ENCODE measurements at regions not wholly inside any gene's neighbourhood (a gene's known extent, or its start where the extent isn't known, plus 50 kb on each side); places are given as distances from the start of the nearest gene placed in this dataset.

DNA sequence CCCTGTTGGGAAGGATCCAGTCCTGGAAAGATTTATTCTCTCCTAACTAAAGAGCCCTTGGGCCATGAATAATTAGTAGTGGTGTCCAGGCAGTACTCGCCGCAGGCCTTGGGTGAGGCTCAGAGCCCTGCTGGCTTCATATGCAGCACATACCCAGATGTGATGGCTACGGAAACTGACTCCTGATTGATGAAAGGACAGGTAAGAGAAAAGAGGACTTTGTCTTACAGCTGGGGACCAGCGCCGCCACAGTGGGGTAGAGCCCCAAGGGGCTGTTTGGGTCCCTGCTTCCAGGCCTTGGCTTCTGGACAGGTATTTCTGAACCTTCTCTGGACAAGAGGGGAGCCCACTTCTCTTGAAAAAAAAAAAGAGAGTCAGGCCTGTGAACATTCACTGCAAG is 1680.8 kb downstream of the EFNB2 start:
- intact Hi-C loops (cut with DNase I; ENCODE audit: low total_unique reads), result no loop called here
- DNase-seq, result no peak

DNA sequence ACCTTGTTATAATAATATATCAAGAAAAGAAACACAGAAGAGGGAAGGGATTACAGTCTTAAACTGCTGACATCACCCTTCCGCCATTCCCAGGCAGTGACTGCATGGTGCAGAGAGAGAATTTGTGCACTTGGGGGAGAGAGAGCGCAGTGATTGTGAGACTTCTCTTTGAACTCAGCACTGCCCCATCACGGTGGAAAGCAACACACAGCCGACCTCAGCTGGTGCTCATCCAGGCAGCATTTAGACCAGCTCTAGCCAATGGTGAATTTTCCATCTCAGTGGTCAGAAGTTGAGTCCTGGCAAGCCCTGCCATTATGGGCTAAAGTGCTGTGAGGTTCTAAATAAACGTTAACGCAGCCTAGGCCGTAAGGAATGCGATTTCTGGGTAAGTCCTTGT is 1681.5 kb downstream of the EFNB2 start:
- WGBS, 2 donors, result 47 to 82% methylated on average over 6 to 8 of the region's 8 CpGs

More for the DNA sequence above, 1680.8 kb downstream of the EFNB2 start:
- Histone ChIP-seq H3K4me3 (no peak overlapping the region), H3K27ac (no peak overlapping the region), H3K4me1 (no peaks in the 10 kb centered on the region), H3K36me3 (ENCODE audit: low read depth, missing control alignments) (no peaks in the 10 kb centered on the region), H3K9me3 (no peaks in the 10 kb centered on the region), H3K27me3 (no peaks in the 10 kb centered on the region)
- TF ChIP-seq POLR2A (IDR thresholded peaks at IDR 0.05) (no peak), CTCF (IDR thresholded peaks at IDR 0.05) (no peak)
- 78 to 85% methylated on average over 5 of the region's 5 CpGs for WGBS, 2 donors

DNA sequence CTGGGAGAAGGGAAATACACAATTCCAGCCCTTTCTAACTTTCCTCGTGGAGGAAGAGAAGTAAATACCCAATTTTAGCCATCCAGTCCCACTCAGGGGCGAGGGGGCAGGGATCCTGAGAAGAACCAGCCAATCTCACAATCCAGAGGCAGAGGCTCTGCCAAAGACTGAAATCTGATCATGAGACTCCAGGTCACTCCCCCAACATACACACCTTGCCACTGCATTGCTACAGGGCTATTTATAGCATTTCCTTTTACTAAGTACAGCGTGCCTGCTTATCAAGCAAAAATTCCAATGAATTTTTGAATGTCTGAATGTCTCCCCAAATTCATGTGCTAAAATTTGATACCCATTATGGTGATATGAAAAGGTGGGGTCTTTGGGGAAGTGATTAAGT is 1687.5 kb downstream of the EFNB2 start:
- no peaks in the 10 kb centered on the region for H3K36me3 ChIP-seq (ENCODE audit: low read depth, missing control alignments)
- no peaks in the 10 kb centered on the region for H3K4me1 ChIP-seq
- no peaks in the 10 kb centered on the region for H3K9me3 ChIP-seq
- intact Hi-C loops (cut with DNase I; ENCODE audit: low total_unique reads), result no loop called here
- no peak overlapping the region for H3K27ac ChIP-seq
- WGBS, 2 donors, result 61 to 68% methylated on average over 3 of the region's 3 CpGs
- no peak for DNase-seq
- H3K27me3 ChIP-seq, result no peaks in the 10 kb centered on the region
- no peak overlapping the region for H3K4me3 ChIP-seq
- no peak for TF ChIP-seq CTCF (IDR thresholded peaks at IDR 0.05)
- no peak for TF ChIP-seq POLR2A (IDR thresholded peaks at IDR 0.05)

More for the DNA sequence above, 1681.5 kb downstream of the EFNB2 start:
- H3K9me3 ChIP-seq, result no peaks in the 10 kb centered on the region
- intact Hi-C loops (cut with DNase I; ENCODE audit: low total_unique reads), result no loop called here
- no peak for DNase-seq
- H3K27ac ChIP-seq, result no peak overlapping the region
- H3K4me3 ChIP-seq, result no peak overlapping the region
- TF ChIP-seq POLR2A (IDR thresholded peaks at IDR 0.05), result no peak
- TF ChIP-seq CTCF (IDR thresholded peaks at IDR 0.05), result no peak
- H3K36me3 ChIP-seq (ENCODE audit: low read depth, missing control alignments), result no peaks in the 10 kb centered on the region
- H3K4me1 ChIP-seq, result no peaks in the 10 kb centered on the region
- no peaks in the 10 kb centered on the region for H3K27me3 ChIP-seq

DNA sequence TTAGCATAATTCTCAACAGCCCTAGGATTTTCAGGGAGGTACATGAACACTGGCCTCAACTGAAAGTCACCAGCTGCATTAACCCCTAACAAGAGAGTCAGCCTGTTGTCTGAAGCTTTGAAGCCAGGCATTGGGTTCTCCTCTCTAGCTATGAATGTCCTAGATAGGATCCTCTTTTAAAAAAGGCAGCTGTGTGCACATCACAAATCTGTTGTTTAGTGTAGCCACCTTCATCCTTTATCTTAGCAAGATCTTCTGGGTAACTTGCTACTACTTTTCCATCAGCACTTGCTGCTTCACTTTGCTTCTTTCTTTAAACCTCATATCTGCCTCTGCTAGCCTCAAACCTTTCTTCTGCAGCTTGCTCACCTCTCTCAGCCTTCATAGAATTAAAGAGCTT is 1692.1 kb downstream of the EFNB2 start:
- Histone ChIP-seq H3K27ac (no peak overlapping the region), H3K9me3 (no peaks in the 10 kb centered on the region), H3K4me1 (no peaks in the 10 kb centered on the region), H3K36me3 (ENCODE audit: low read depth, missing control alignments) (no peaks in the 10 kb centered on the region), H3K27me3 (no peaks in the 10 kb centered on the region), H3K4me3 (no peak overlapping the region)
- no peak for TF ChIP-seq POLR2A (IDR thresholded peaks at IDR 0.05)
- no peak for TF ChIP-seq CTCF (IDR thresholded peaks at IDR 0.05)
- intact Hi-C loops (cut with DNase I; ENCODE audit: low total_unique reads), result no loop called here
- no peak for DNase-seq

- no peak for DNase-seq
- Histone ChIP-seq H3K36me3 (ENCODE audit: low read depth, missing control alignments) (no peaks in the 10 kb centered on the region), H3K9me3 (no peaks in the 10 kb centered on the region), H3K27ac (no peak overlapping the region), H3K4me1 (no peaks in the 10 kb centered on the region), H3K27me3 (no peaks in the 10 kb centered on the region), H3K4me3 (no peak overlapping the region)
- TF ChIP-seq CTCF (IDR thresholded peaks at IDR 0.05) (no peak), POLR2A (IDR thresholded peaks at IDR 0.05) (no peak)
- intact Hi-C loops (cut with DNase I; ENCODE audit: low total_unique reads), result no loop called here
- WGBS, 2 donors, result 93 to 95% methylated on average over 6 of the region's 6 CpGs
Observed at GRCh38 chr13:104841110-104841509, 1694.4 kb downstream of the EFNB2 start.
